GM12878 (cell line): ENCODE measurements at regions not wholly inside any gene's neighbourhood (a gene's known extent, or its start where the extent isn't known, plus 50 kb on each side); places are given as distances from the start of the nearest gene placed in this dataset.

ENCODE experiments used
- ATAC-seq: fragments of 200-7000 bp; cut with Tn5 transposase; 3 replicates; pipeline ENCODE4 v1.9.1; 2020; ENCODE audit warnings: mild to moderate bottlenecking, moderate library complexity
- BruUV-seq: library from RNA; stranded (reverse); fragments of 400-500 nt; replicated peaks from 2 replicates; lab custom pipeline; 2021; lab: Mats Ljungman, UMichigan
- CTCF ChIA-PET: fragments of 300-600 bp; sonication (Branson Sonifier 250); formaldehyde crosslinking; extraction: SDS; loops from one replicate; lab custom pipeline; 2021; ENCODE audit warnings: inconsistent platforms; lab: Yijun Ruan, JAX
- POLR2A ChIA-PET: fragments of 350-600 bp; formaldehyde crosslinking; extraction: SDS; loops from one replicate; lab custom pipeline; 2021; ENCODE audit warnings: inconsistent platforms; lab: Charles Lee
- RAD21 ChIA-PET: fragments of 300-600 bp; sonication (Branson Sonifier 250); formaldehyde crosslinking; loops from one replicate; lab custom pipeline; 2023; ENCODE audit warnings: antibody characterized with exemption; ENCODE audit not compliant: unreplicated experiment; lab: Charles Lee
- SMC1A ChIA-PET: fragments of 300-600 bp; sonication (Branson Sonifier 250); formaldehyde crosslinking; loops from one replicate; lab custom pipeline; 2023; ENCODE audit not compliant: unreplicated experiment, uncharacterized antibody; lab: Charles Lee
- DNase-seq: peaks from one replicate; pipeline ENCODE4 v3.0.0-alpha.2; 2011; ENCODE audit warnings: low read depth, low spot score
- FAIRE-seq: peaks from 3 replicates; lab custom pipeline; 2011; peaks lifted over from hg19 to GRCh38; lab: Jason Lieb, UNC
- H2AFZ ChIP-seq: 2 replicates; pipeline ENCODE4 v1.6.0; 2011; ENCODE audit warnings: low read depth, low read length, control low read depth; ENCODE audit not compliant: control insufficient read depth
- H3K27ac ChIP-seq: 2 replicates; pipeline ENCODE4 v1.5.1; 2011; ENCODE audit warnings: control low read depth; ENCODE audit not compliant: control insufficient read depth, insufficient read depth
- H3K27me3 ChIP-seq, 2 experiments: replicated peaks in 1 of 2; 2 replicates each; pipeline versions ENCODE4 v1.6.0 to v1.6.1; 2011; ENCODE audit warnings: low read length in 1 of 2; ENCODE audit not compliant: control insufficient read depth in 2 of 2, insufficient read depth in 2 of 2
- H3K36me3 ChIP-seq, 2 experiments: 2 replicates each; pipeline ENCODE4 v1.5.1; 2011; ENCODE audit warnings: low read length in 1 of 2; ENCODE audit not compliant: control insufficient read depth in 2 of 2, insufficient read depth in 2 of 2
- H3K4me1 ChIP-seq: 2 replicates; pipeline ENCODE4 v1.6.1; 2011; ENCODE audit warnings: mild to moderate bottlenecking, low read length, moderate library complexity, mixed read lengths; ENCODE audit not compliant: control insufficient read depth, insufficient read depth
- H3K4me2 ChIP-seq: 2 replicates; pipeline ENCODE4 v1.6.0; 2011; ENCODE audit warnings: control low read depth; ENCODE audit not compliant: control insufficient read depth, insufficient read depth
- H3K4me3 ChIP-seq: fragments of 200-600 bp; sonication (generic); 2 replicates; pipeline ENCODE4 v1.5.1; 2016
- H3K79me2 ChIP-seq: 2 replicates; pipeline ENCODE4 v1.6.0; 2011; ENCODE audit warnings: low read length; ENCODE audit not compliant: control insufficient read depth, insufficient read depth
- H3K9ac ChIP-seq: 2 replicates; pipeline ENCODE4 v1.8.0; 2011; ENCODE audit warnings: low read length, control low read depth, mixed read lengths; ENCODE audit not compliant: control insufficient read depth, insufficient read depth
- H3K9me3 ChIP-seq: replicated peaks from 3 replicates; pipeline ENCODE4 v1.5.1; 2011; ENCODE audit warnings: mild to moderate bottlenecking, low read length; ENCODE audit not compliant: control insufficient read depth, insufficient read depth
- H4K20me1 ChIP-seq: 2 replicates; pipeline ENCODE4 v1.6.0; 2011; ENCODE audit not compliant: control insufficient read depth, insufficient read depth
- ATF2 ChIP-seq: IDR thresholded peaks from 2 replicates; pipeline ENCODE4 v1.6.1; 2012; ENCODE audit warnings: low read length, inconsistent platforms
- CUX1 ChIP-seq: IDR thresholded peaks from 2 replicates; pipeline ENCODE4 v1.6.1; 2012; ENCODE audit warnings: improper control_type of control experiment, low read depth, low read length; ENCODE audit not compliant: insufficient replicate concordance
- USF1 ChIP-seq: IDR thresholded peaks from 2 replicates; pipeline ENCODE4 v1.6.1; 2011; ENCODE audit warnings: borderline replicate concordance, low read depth, mild to moderate bottlenecking, moderate library complexity, mixed read lengths, low read length; ENCODE audit not compliant: insufficient read depth; ENCODE audit errors: extremely low read length
- WGBS: methylation state at CpG from one replicate; pipeline ENCODE4 v1.1.6; 2016; ENCODE audit warnings: low lambda C conversion rate; ENCODE audit not compliant: insufficient replicate concordance, insufficient coverage; ENCODE audit errors: missing lambda C conversion rate; 5-methylcytosine and 5-hydroxymethylcytosine counted together
- in situ Hi-C: fragments of 300-500 bp; cut with MboI; formaldehyde crosslinking; loops from 9 replicates; pipeline ENCODE4 v1.14.3; 2018; ENCODE audit warnings: mixed read lengths
- intact Hi-C: fragments of 100-400 bp; cut with micrococcal nuclease; formaldehyde crosslinking; loops from one replicate; pipeline ENCODE4 v1.14.2; 2022; ENCODE audit not compliant: unreplicated experiment

- ChIA-PET RAD21 (no interaction called here), POLR2A (no interaction called here), SMC1A (no interaction called here), CTCF (no interaction called here)
- H3K4me2 ChIP-seq: no peak overlapping the region
- no peak overlapping the region for H3K9ac ChIP-seq
- in situ Hi-C loops: no loop called here
- BruUV-seq: no TSS peak
- no peaks in the 10 kb centered on the region for H4K20me1 ChIP-seq
- H3K79me2 ChIP-seq: no peaks in the 10 kb centered on the region
- no peak overlapping the region for H3K27ac ChIP-seq
- H2AFZ ChIP-seq: no peak overlapping the region
- TF ChIP-seq USF1 (peak; percentile 24), ATF2 (no peak), CUX1 (no peak)
- no peaks in the 10 kb centered on the region for H3K36me3 ChIP-seq
- H3K4me3 ChIP-seq: no peak overlapping the region
- peaks cover 0 to 3% of the 10 kb centered on the region in 2 experiments; a peak in 1 of 4 replicates for H3K27me3 ChIP-seq
- DNase-seq (no peak), FAIRE-seq (no peak), ATAC-seq (no peak; the same call in 2 of the 3 replicates)
- intact Hi-C loops: no loop called here
- no peaks in the 10 kb centered on the region for H3K9me3 ChIP-seq
- WGBS: 54% methylated on average over 3 of the region's 3 CpGs
- no peaks in the 10 kb centered on the region for H3K4me1 ChIP-seq
Observed at GRCh38 chr1:91621360-91621759, 120.7 kb downstream of the CDC7 start.
